ENCODE measurements at regions not wholly inside any gene's neighbourhood (a gene's known extent, or its start where the extent isn't known, plus 50 kb on each side); places are given as distances from the start of the nearest gene placed in this dataset.

DNA sequence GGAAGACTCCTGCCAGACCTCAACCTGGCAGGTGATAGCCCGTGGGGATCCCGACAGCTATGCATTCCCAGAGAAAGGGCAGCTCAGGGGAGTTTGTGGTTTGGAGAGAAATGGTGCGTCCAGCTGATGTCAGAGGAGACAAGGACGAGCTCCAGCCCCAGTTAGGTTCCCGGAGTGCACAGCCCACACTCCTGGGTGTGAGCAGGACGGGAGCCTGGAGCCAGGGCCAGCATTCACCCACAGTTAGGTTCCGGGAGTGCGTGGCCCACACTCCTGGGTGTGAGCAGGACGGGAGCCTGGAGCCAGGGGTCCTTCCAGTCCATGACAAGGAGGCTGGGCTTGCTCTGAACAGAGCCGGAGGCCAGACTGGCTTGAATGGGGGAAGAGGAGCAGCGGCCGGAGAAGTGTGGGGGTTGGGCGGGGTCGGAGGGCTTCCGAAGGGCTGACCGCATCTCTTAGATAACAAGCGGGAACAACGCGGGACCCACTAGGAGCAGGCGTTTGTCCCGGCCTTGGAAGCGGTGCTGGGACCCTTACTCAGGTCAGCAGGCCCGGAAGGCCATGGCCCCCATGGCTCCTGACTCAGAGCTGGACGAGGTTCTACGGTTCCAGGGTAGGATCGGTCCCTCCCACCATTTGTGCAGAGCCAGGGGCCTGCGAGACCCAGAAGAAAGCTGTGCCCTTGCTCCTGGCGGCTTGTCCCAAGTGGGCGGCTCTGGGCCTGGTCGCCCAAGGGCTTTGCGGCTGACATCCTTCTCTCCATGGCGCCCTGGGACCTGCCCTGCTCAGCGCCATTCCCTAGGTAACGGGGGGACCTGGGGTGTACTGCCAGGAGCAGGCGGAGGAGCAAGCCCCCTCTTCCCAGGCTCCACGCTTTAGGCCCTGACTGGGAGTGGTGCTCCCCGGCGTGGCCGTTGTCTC lies 185.6 kb downstream of the RTP5 start:
- TF ChIP-seq, protein P1, sequence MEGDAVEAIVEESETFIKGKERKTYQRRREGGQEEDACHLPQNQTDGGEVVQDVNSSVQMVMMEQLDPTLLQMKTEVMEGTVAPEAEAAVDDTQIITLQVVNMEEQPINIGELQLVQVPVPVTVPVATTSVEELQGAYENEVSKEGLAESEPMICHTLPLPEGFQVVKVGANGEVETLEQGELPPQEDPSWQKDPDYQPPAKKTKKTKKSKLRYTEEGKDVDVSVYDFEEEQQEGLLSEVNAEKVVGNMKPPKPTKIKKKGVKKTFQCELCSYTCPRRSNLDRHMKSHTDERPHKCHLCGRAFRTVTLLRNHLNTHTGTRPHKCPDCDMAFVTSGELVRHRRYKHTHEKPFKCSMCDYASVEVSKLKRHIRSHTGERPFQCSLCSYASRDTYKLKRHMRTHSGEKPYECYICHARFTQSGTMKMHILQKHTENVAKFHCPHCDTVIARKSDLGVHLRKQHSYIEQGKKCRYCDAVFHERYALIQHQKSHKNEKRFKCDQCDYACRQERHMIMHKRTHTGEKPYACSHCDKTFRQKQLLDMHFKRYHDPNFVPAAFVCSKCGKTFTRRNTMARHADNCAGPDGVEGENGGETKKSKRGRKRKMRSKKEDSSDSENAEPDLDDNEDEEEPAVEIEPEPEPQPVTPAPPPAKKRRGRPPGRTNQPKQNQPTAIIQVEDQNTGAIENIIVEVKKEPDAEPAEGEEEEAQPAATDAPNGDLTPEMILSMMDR (IDR thresholded peaks at IDR 0.05) = no peak
- H3K4me3 ChIP-seq = no peak overlapping the region
- H3K36me3 ChIP-seq = no peaks in the 10 kb centered on the region
- intact Hi-C loops (cut with DNase I) = no loop called here
- no peaks in the 10 kb centered on the region for H3K4me1 ChIP-seq
- peaks cover 13% of the 10 kb centered on the region for H3K27me3 ChIP-seq
- no peak overlapping the region for H3K27ac ChIP-seq
- H3K9me3 ChIP-seq = no peaks in the 10 kb centered on the region
- DNase-seq = no peak
- no peak for ATAC-seq

DNA sequence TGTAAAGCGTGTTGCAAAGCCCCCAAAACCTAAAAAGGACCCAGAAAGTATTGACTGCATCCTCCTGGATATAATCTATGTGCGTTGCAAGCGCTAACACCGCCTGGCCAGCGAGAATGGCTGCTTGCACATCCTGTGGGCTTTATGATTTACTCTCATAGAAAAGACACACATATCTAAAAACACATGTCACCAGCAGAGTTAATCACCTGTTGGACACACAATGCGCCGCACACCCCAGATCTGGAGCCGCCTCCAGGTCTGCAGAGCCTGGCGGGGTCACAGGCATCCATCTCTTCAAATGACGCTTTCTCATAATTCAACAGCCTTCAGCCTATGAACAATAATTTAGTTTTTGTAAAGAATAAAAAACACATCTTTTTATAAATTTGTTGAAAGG lies 186.5 kb downstream of the RTP5 start:
- H3K27me3 ChIP-seq = peaks cover 13% of the 10 kb centered on the region
- no peak overlapping the region for H3K4me3 ChIP-seq
- TF ChIP-seq, protein P1 (IDR thresholded peaks at IDR 0.05) = no peak
- intact Hi-C loops (cut with DNase I) = no loop called here
- no peaks in the 10 kb centered on the region for H3K36me3 ChIP-seq
- DNase-seq (no peak), ATAC-seq (no peak)
- H3K27ac ChIP-seq = no peak overlapping the region
- H3K9me3 ChIP-seq = no peaks in the 10 kb centered on the region
- no peaks in the 10 kb centered on the region for H3K4me1 ChIP-seq

- H3K9me3 ChIP-seq = no peaks in the 10 kb centered on the region
- H3K27me3 ChIP-seq = peaks cover 8% of the 10 kb centered on the region
- H3K27ac ChIP-seq = no peak overlapping the region
- ATAC-seq (no peak), DNase-seq (no peak)
- H3K4me3 ChIP-seq = no peak overlapping the region
- intact Hi-C loops (cut with DNase I) = no loop called here
- no peaks in the 10 kb centered on the region for H3K36me3 ChIP-seq
- TF ChIP-seq, protein P1 (IDR thresholded peaks at IDR 0.05) = no peak
- no peaks in the 10 kb centered on the region for H3K4me1 ChIP-seq
Measured at GRCh38 chr2:242056785-242057184, 187.3 kb downstream of the RTP5 start.

GRCh38 chr2:242057379-242058040 lies 188.0 kb downstream of the RTP5 start:
- H3K27ac ChIP-seq = no peak overlapping the region
- no peaks in the 10 kb centered on the region for H3K9me3 ChIP-seq
- ATAC-seq (no peak), DNase-seq (no peak)
- H3K4me1 ChIP-seq = no peaks in the 10 kb centered on the region
- TF ChIP-seq, protein P1 (IDR thresholded peaks at IDR 0.05) = no peak
- no peaks in the 10 kb centered on the region for H3K36me3 ChIP-seq
- intact Hi-C loops (cut with DNase I) = no loop called here
- no peak overlapping the region for H3K4me3 ChIP-seq
- H3K27me3 ChIP-seq = peaks cover 8% of the 10 kb centered on the region

DNA sequence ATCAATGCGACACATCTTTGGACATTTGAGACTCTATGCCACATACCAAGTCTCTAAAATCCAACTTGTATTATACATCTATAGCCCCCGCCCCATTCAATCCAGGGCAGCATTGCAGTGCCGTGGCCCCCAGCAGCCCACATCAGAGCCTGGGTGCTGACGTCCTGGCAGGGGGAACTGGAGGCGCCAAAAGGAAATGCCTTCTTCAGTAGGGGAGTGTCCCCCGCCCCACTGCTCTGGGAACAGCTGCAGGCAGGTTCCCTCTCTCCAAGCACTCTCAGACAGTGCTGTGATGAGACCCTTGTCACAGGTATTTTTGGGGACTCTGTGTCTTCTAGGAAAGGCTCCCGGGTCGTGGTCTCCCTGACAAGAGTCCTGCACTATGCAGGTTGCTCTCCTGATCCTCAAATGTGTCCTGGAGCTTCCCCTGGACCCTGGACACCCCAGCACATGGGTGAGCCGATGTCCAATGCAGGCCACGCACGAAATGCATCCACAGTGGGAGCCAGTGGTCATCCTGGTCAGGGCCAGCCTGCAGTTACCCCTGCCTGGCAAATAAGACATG lies 188.7 kb downstream of the RTP5 start:
- no peaks in the 10 kb centered on the region for H3K36me3 ChIP-seq
- peaks cover 8% of the 10 kb centered on the region for H3K27me3 ChIP-seq
- H3K27ac ChIP-seq = no peak overlapping the region
- no peak overlapping the region for H3K4me3 ChIP-seq
- TF ChIP-seq, protein P1 (IDR thresholded peaks at IDR 0.05) = no peak
- DNase-seq (no peak), ATAC-seq (no peak)
- no peaks in the 10 kb centered on the region for H3K9me3 ChIP-seq
- intact Hi-C loops (cut with DNase I) = no loop called here
- H3K4me1 ChIP-seq = no peaks in the 10 kb centered on the region
